ENCODE measurements at regions not wholly inside any gene's neighbourhood (a gene's known extent, or its start where the extent isn't known, plus 50 kb on each side); places are given as distances from the start of the nearest gene placed in this dataset.

- TF ChIP-seq CTCF (IDR thresholded peaks at IDR 0.05) (no peak), ZFX (IDR thresholded peaks at IDR 0.05; ENCODE audit: borderline replicate concordance) (no peak)
These were observed 85.3 kb downstream of the LINC00237 start for GRCh38 chr20:21020659-21021471.

All from 22Rv1 (cell line).